ENCODE measurements at regions not wholly inside any gene's neighbourhood (a gene's known extent, or its start where the extent isn't known, plus 50 kb on each side); places are given as distances from the start of the nearest gene placed in this dataset.

GRCh38 chr1:59025201-59025600 is 241.4 kb upstream of the JUN start:
- ChIA-PET POLR2A (no interaction called here), CTCF (no interaction called here)
- no peak for DNase-seq (ENCODE audit: low read depth, low spot score)
- in situ Hi-C loops (cut with HindIII; ENCODE audit: low pct_unique_long_range_greater_than_20kb, low sequenced_read_pairs) (no loop called here), intact Hi-C loops (cut with micrococcal nuclease; ENCODE audit: unreplicated experiment) (no loop called here)
- Histone ChIP-seq H3K9me3 (ENCODE audit: control insufficient read depth, insufficient read depth, low read depth, low read length) (no peaks in the 10 kb centered on the region), H3K4me3 (ENCODE audit: low read depth in 2 of 2, low read length in 2 of 2) (no peak overlapping the region), H3K4me1 (ENCODE audit: control insufficient read depth, insufficient read depth, low read length) (peaks cover 1% of the 10 kb centered on the region; the same call in 1 of the 2 replicates), H3K27me3 (ENCODE audit: control insufficient read depth, insufficient read depth, low read length) (no peaks in the 10 kb centered on the region), H3K27ac (ENCODE audit: low read length) (no peak overlapping the region), H3K36me3 (ENCODE audit: control insufficient read depth, insufficient read depth, low read length) (no peaks in the 10 kb centered on the region)
- no peak for TF ChIP-seq POLR2AphosphoS5 (IDR thresholded peaks at IDR 0.05; ENCODE audit: low read depth, low read length)
- TF ChIP-seq TCF7L2 (IDR thresholded peaks at IDR 0.05; ENCODE audit: low read depth, low read length) = no peak
- no peak for TF ChIP-seq CTCF (IDR thresholded peaks at IDR 0.05)
- no peak for TF ChIP-seq REST (IDR thresholded peaks at IDR 0.05; ENCODE audit: insufficient read depth in 1 of 2, low read depth in 2 of 2, low read length in 1 of 2)
- TF ChIP-seq SIN3A (IDR thresholded peaks at IDR 0.05; ENCODE audit: borderline replicate concordance, insufficient read depth, low read depth, low read length) = no peak
- no peak for ATAC-seq
- BruUV-seq (replicated peaks) = no TSS peak

- POLR2A ChIA-PET = no interaction called here
- ATAC-seq (no peak), DNase-seq (ENCODE audit: low read depth, low spot score) (no peak)
- TF ChIP-seq SIN3A (IDR thresholded peaks at IDR 0.05; ENCODE audit: borderline replicate concordance, insufficient read depth, low read depth, low read length) = no peak
- TF ChIP-seq TCF7L2 (IDR thresholded peaks at IDR 0.05; ENCODE audit: low read depth, low read length) = no peak
- no peak for TF ChIP-seq REST (IDR thresholded peaks at IDR 0.05; ENCODE audit: insufficient read depth in 1 of 2, low read depth in 2 of 2, low read length in 1 of 2)
- TF ChIP-seq POLR2AphosphoS5 (IDR thresholded peaks at IDR 0.05; ENCODE audit: low read depth, low read length) = no peak
- TF ChIP-seq CTCF (IDR thresholded peaks at IDR 0.05) = no peak
- Histone ChIP-seq H3K27me3 (ENCODE audit: control insufficient read depth, insufficient read depth, low read length) (no peaks in the 10 kb centered on the region), H3K4me1 (ENCODE audit: control insufficient read depth, insufficient read depth, low read length) (no peaks in the 10 kb centered on the region), H3K9me3 (ENCODE audit: control insufficient read depth, insufficient read depth, low read depth, low read length) (no peaks in the 10 kb centered on the region), H3K27ac (ENCODE audit: low read length) (no peak overlapping the region), H3K36me3 (ENCODE audit: control insufficient read depth, insufficient read depth, low read length) (no peaks in the 10 kb centered on the region), H3K4me3 (ENCODE audit: low read depth in 2 of 2, low read length in 2 of 2) (no peak overlapping the region)
- BruUV-seq (replicated peaks) = no TSS peak
- CTCF ChIA-PET = no interaction called here
- intact Hi-C loops (cut with micrococcal nuclease; ENCODE audit: unreplicated experiment) (no loop called here), in situ Hi-C loops (cut with HindIII; ENCODE audit: low pct_unique_long_range_greater_than_20kb, low sequenced_read_pairs) (no loop called here)
Observed at GRCh38 chr1:59025898-59026426, 242.1 kb upstream of the JUN start.
